Astrocyte (in vitro differentiated cells and primary cell): ENCODE measurements at regions not wholly inside any gene's neighbourhood (a gene's known extent, or its start where the extent isn't known, plus 50 kb on each side); places are given as distances from the start of the nearest gene placed in this dataset.
"Not testable (repeated sequence)": the region's sequence is repeated elsewhere in the genome, so short reads cannot be mapped to it uniquely, and the experiment has no call there.

ENCODE experiments used
- DNase-seq: peaks from one replicate; pipeline ENCODE4 v3.0.0-alpha.2; 2010; ENCODE audit warnings: low read depth
- FAIRE-seq: peaks from 2 replicates; lab custom pipeline; 2011; peaks lifted over from hg19 to GRCh38; lab: Jason Lieb, UNC
- H2AFZ ChIP-seq: 2 replicates; pipeline ENCODE4 v1.6.0; 2012; ENCODE audit warnings: low read depth, low read length, inconsistent platforms
- H3K27ac ChIP-seq: 2 replicates; pipeline ENCODE4 v1.5.1; 2011; ENCODE audit warnings: low read depth, low read length, inconsistent platforms
- H3K27me3 ChIP-seq: 2 replicates; pipeline ENCODE4 v1.6.0; 2011; ENCODE audit warnings: low read length, inconsistent platforms; ENCODE audit not compliant: insufficient read depth
- H3K36me3 ChIP-seq: 2 replicates; pipeline ENCODE4 v1.5.1; 2011; ENCODE audit warnings: low read length, inconsistent platforms; ENCODE audit not compliant: insufficient read depth
- H3K4me1 ChIP-seq: 2 replicates; pipeline ENCODE4 v1.5.1; 2011; ENCODE audit warnings: low read length, inconsistent platforms; ENCODE audit not compliant: insufficient read depth
- H3K4me2 ChIP-seq: 2 replicates; pipeline ENCODE4 v1.6.0; 2012; ENCODE audit warnings: low read length, inconsistent platforms
- H3K4me3 ChIP-seq: 2 replicates; pipeline ENCODE4 v1.5.1; 2011; ENCODE audit warnings: low read depth, mild to moderate bottlenecking, low read length, inconsistent platforms; ENCODE audit not compliant: insufficient read depth
- H3K79me2 ChIP-seq: 2 replicates; pipeline ENCODE4 v1.6.0; 2012; ENCODE audit warnings: mild to moderate bottlenecking, low read length, inconsistent platforms; ENCODE audit not compliant: insufficient read depth
- H3K9ac ChIP-seq: 2 replicates; pipeline ENCODE4 v1.6.0; 2012; ENCODE audit warnings: mild to moderate bottlenecking, low read length, inconsistent platforms
- H3K9me3 ChIP-seq: 2 replicates; pipeline ENCODE4 v1.5.1; 2012; ENCODE audit warnings: low read depth, mild to moderate bottlenecking, low read length, inconsistent platforms; ENCODE audit not compliant: insufficient read depth
- H4K20me1 ChIP-seq: 2 replicates; pipeline ENCODE4 v1.6.0; 2012; ENCODE audit warnings: low read length, inconsistent platforms; ENCODE audit not compliant: insufficient read depth
- H3K27ac Mint-ChIP-seq: one replicate; pipeline ENCODE4 v1.8.0; 2021; ENCODE audit warnings: mild to moderate bottlenecking, mixed read lengths; ENCODE audit not compliant: unreplicated experiment
- H3K27me3 Mint-ChIP-seq: one replicate; pipeline ENCODE4 v1.8.0; 2021; ENCODE audit warnings: low read depth, mixed read lengths; ENCODE audit not compliant: unreplicated experiment
- H3K36me3 Mint-ChIP-seq: one replicate; pipeline ENCODE4 v1.8.0; 2021; ENCODE audit warnings: low read depth, mixed read lengths; ENCODE audit not compliant: unreplicated experiment
- H3K4me1 Mint-ChIP-seq: one replicate; pipeline ENCODE4 v1.8.0; 2021; ENCODE audit warnings: low read depth, mixed read lengths; ENCODE audit not compliant: unreplicated experiment
- H3K4me3 Mint-ChIP-seq: one replicate; pipeline ENCODE4 v1.8.0; 2021; ENCODE audit warnings: mild to moderate bottlenecking, moderate library complexity, mixed read lengths; ENCODE audit not compliant: unreplicated experiment
- H3K9me3 Mint-ChIP-seq: one replicate; pipeline ENCODE4 v1.8.0; 2021; ENCODE audit warnings: mild to moderate bottlenecking, mixed read lengths; ENCODE audit not compliant: unreplicated experiment
- CTCF ChIP-seq: IDR thresholded peaks from 2 replicates; pipeline ENCODE4 v1.5.1; 2011; ENCODE audit warnings: low read depth, mild to moderate bottlenecking, inconsistent platforms, low read length, moderate library complexity; ENCODE audit not compliant: insufficient read depth
- EZH2 ChIP-seq: IDR thresholded peaks from 2 replicates; pipeline ENCODE4 v1.6.1; 2012; ENCODE audit warnings: mild to moderate bottlenecking, low read length, inconsistent platforms; ENCODE audit not compliant: insufficient read depth

GRCh38 chr3:20975188-20975651 lies 775.8 kb downstream of the ZNF385D start:
- H3K4me2 ChIP-seq: no peak overlapping the region

GRCh38 chr3:20974396-20974795 lies 776.6 kb downstream of the ZNF385D start:
- H3K9ac ChIP-seq: no peak overlapping the region

More at GRCh38 chr3:20975188-20975651, 775.8 kb downstream of the ZNF385D start:
- Histone ChIP-seq H4K20me1 (no peaks in the 10 kb centered on the region), H3K36me3 (no peaks in the 10 kb centered on the region), H3K4me3 (no peak overlapping the region), H3K4me1 (no peaks in the 10 kb centered on the region), H3K27me3 (no peaks in the 10 kb centered on the region), H3K27ac (no peak overlapping the region), H3K9ac (no peak overlapping the region), H2AFZ (no peak overlapping the region), H3K79me2 (no peaks in the 10 kb centered on the region), H3K9me3 (no peaks in the 10 kb centered on the region)
- DNase-seq (no peak), FAIRE-seq (no peak)
- TF ChIP-seq EZH2 (no peak), CTCF (no peak)
- Mint-ChIP-seq H3K27ac (no peak overlapping the region), H3K9me3 (no peaks in the 10 kb centered on the region), H3K4me3 (no peak overlapping the region), H3K27me3 (no peaks in the 10 kb centered on the region), H3K4me1 (no peaks in the 10 kb centered on the region), H3K36me3 (no peaks in the 10 kb centered on the region)

GRCh38 chr3:20970807-20971206 lies 780.2 kb downstream of the ZNF385D start:
- H3K36me3 ChIP-seq, H3K4me1 ChIP-seq, H3K27ac Mint-ChIP-seq, H3K27me3 Mint-ChIP-seq, H4K20me1 ChIP-seq, H3K27me3 ChIP-seq, H3K4me3 ChIP-seq, FAIRE-seq, H3K36me3 Mint-ChIP-seq, H3K27ac ChIP-seq, H2AFZ ChIP-seq, H3K79me2 ChIP-seq, H3K4me2 ChIP-seq, H3K9ac ChIP-seq, H3K9me3 ChIP-seq, H3K9me3 Mint-ChIP-seq, H3K4me3 Mint-ChIP-seq, H3K4me1 Mint-ChIP-seq: not testable (repeated sequence)
- DNase-seq: peak; percentile 44

More at GRCh38 chr3:20974396-20974795, 776.6 kb downstream of the ZNF385D start:
- Mint-ChIP-seq H3K27me3 (no peaks in the 10 kb centered on the region), H3K4me1 (no peaks in the 10 kb centered on the region), H3K4me3 (no peak overlapping the region), H3K36me3 (no peaks in the 10 kb centered on the region), H3K27ac (no peak overlapping the region), H3K9me3 (no peaks in the 10 kb centered on the region)
- H3K4me2 ChIP-seq: no peak overlapping the region
- H3K4me1 ChIP-seq: no peaks in the 10 kb centered on the region
- no peaks in the 10 kb centered on the region for H3K79me2 ChIP-seq
- H3K27ac ChIP-seq: no peak overlapping the region
- TF ChIP-seq CTCF (no peak), EZH2 (no peak)
- DNase-seq (no peak), FAIRE-seq (no peak)
- no peaks in the 10 kb centered on the region for H3K27me3 ChIP-seq
- H3K4me3 ChIP-seq: no peak overlapping the region
- H3K9me3 ChIP-seq: no peaks in the 10 kb centered on the region
- H4K20me1 ChIP-seq: no peaks in the 10 kb centered on the region
- no peaks in the 10 kb centered on the region for H3K36me3 ChIP-seq
- H2AFZ ChIP-seq: no peak overlapping the region

GRCh38 chr3:20967485-20967884 lies 781.5 kb upstream of the SGO1 start:
- H3K27ac ChIP-seq, FAIRE-seq, H3K4me1 Mint-ChIP-seq, H3K4me2 ChIP-seq, H3K4me3 ChIP-seq, H3K9me3 Mint-ChIP-seq, H3K9me3 ChIP-seq, H3K36me3 Mint-ChIP-seq, H3K4me3 Mint-ChIP-seq, H3K27ac Mint-ChIP-seq, H3K27me3 ChIP-seq, H3K79me2 ChIP-seq, H2AFZ ChIP-seq, H3K4me1 ChIP-seq, H3K27me3 Mint-ChIP-seq, H3K9ac ChIP-seq, H3K36me3 ChIP-seq, H4K20me1 ChIP-seq, DNase-seq: not testable (repeated sequence)
